Ammon's horn (tissue), 1 donor: ENCODE measurements at regions not wholly inside any gene's neighbourhood (a gene's known extent, or its start where the extent isn't known, plus 50 kb on each side); places are given as distances from the start of the nearest gene placed in this dataset.

Source experiments
- DNase-seq: peaks from one replicate; pipeline ENCODE4 v3.0.0-alpha.2; 2016; ENCODE audit warnings: low spot score

GRCh38 chr10:130720235-130720634, 584.0 kb downstream of the GLRX3 start:
- DNase-seq, result no peak

- DNase-seq, result no peak
These were observed 585.8 kb downstream of the GLRX3 start for GRCh38 chr10:130721971-130722370.

- DNase-seq, result no peak
These were observed 587.5 kb downstream of the GLRX3 start for GRCh38 chr10:130723704-130724103.

GRCh38 chr10:130725474-130725970, 586.0 kb downstream of the TCERG1L start:
- DNase-seq, result no peak

- no peak for DNase-seq
These were observed 584.4 kb downstream of the TCERG1L start for GRCh38 chr10:130726996-130727725.

- no peak for DNase-seq
These were observed 583.6 kb downstream of the TCERG1L start for GRCh38 chr10:130727766-130728490.

GRCh38 chr10:130728531-130729215, 582.8 kb downstream of the TCERG1L start:
- DNase-seq, result no peak

- no peak for DNase-seq
These were observed 581.6 kb downstream of the TCERG1L start for GRCh38 chr10:130729876-130730275.

GRCh38 chr10:130737186-130737585, 574.3 kb downstream of the TCERG1L start:
- DNase-seq, result no peak

- DNase-seq, result no peak
These were observed 573.9 kb downstream of the TCERG1L start for GRCh38 chr10:130737621-130738020.

- no peak for DNase-seq
These were observed 572.3 kb downstream of the TCERG1L start for GRCh38 chr10:130739016-130739756.

- DNase-seq, result no peak
These were observed 571.8 kb downstream of the TCERG1L start for GRCh38 chr10:130739757-130740145.

GRCh38 chr10:130740166-130740565, 571.4 kb downstream of the TCERG1L start:
- no peak for DNase-seq

GRCh38 chr10:130740915-130741750, 570.4 kb downstream of the TCERG1L start:
- DNase-seq, result no peak

- no peak for DNase-seq
These were observed 569.3 kb downstream of the TCERG1L start for GRCh38 chr10:130741901-130742855.

- DNase-seq, result no peak
These were observed 568.4 kb downstream of the TCERG1L start for GRCh38 chr10:130742941-130743675.

- no peak for DNase-seq
These were observed 567.7 kb downstream of the TCERG1L start for GRCh38 chr10:130743751-130744271.

- no peak for DNase-seq
These were observed 566.9 kb downstream of the TCERG1L start for GRCh38 chr10:130744631-130745030.

GRCh38 chr10:130745251-130745650, 566.3 kb downstream of the TCERG1L start:
- no peak for DNase-seq
